Kidney epithelial cell (primary cell): ENCODE measurements at regions not wholly inside any gene's neighbourhood (a gene's known extent, or its start where the extent isn't known, plus 50 kb on each side); places are given as distances from the start of the nearest gene placed in this dataset.

ENCODE experiments used
- DNase-seq: peaks from one replicate; pipeline ENCODE4 v3.0.0-alpha.2; 2010; ENCODE audit warnings: low read depth
- H3K27me3 ChIP-seq: 2 replicates; pipeline ENCODE4 v1.6.0; 2011; ENCODE audit warnings: low read length; ENCODE audit not compliant: control insufficient read depth, insufficient read depth
- H3K36me3 ChIP-seq: 2 replicates; pipeline ENCODE4 v1.5.1; 2011; ENCODE audit warnings: low read length; ENCODE audit not compliant: control insufficient read depth, insufficient read depth
- H3K4me3 ChIP-seq: 2 replicates; pipeline ENCODE4 v1.5.1; 2011; ENCODE audit warnings: low read depth, mild to moderate bottlenecking, control low read depth, low read length
- TF ChIP-seq, protein P1 (sequence below): IDR thresholded peaks from 2 replicates; pipeline ENCODE4 v1.5.1; 2011; ENCODE audit warnings: mild to moderate bottlenecking, moderate library complexity, low read length, control low read depth, inconsistent platforms; ENCODE audit not compliant: insufficient read depth, poor library complexity, severe bottlenecking

DNA sequence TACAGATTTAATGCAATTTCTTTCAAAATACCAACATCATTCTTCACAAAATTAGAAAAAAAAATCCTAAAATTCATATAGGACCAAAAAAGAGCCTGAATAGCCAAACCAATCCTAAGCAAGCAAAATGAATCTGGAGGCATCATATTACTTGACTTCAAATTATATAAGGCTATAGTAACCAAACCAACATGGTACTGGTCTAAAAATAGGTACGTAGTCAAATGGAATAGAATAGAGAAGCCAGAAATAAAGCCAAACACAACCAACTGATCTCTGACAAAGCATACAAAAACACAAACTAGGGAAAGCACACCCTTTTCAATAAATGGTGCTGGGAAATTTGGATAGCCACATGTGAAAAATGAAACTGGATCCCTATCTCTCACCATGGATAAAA lies 112.3 kb upstream of the TSPAN2 start:
- H3K4me3 ChIP-seq: no peak overlapping the region
- no peaks in the 10 kb centered on the region for H3K27me3 ChIP-seq
- DNase-seq: no peak
- H3K36me3 ChIP-seq: no peaks in the 10 kb centered on the region
- TF ChIP-seq, protein P1, sequence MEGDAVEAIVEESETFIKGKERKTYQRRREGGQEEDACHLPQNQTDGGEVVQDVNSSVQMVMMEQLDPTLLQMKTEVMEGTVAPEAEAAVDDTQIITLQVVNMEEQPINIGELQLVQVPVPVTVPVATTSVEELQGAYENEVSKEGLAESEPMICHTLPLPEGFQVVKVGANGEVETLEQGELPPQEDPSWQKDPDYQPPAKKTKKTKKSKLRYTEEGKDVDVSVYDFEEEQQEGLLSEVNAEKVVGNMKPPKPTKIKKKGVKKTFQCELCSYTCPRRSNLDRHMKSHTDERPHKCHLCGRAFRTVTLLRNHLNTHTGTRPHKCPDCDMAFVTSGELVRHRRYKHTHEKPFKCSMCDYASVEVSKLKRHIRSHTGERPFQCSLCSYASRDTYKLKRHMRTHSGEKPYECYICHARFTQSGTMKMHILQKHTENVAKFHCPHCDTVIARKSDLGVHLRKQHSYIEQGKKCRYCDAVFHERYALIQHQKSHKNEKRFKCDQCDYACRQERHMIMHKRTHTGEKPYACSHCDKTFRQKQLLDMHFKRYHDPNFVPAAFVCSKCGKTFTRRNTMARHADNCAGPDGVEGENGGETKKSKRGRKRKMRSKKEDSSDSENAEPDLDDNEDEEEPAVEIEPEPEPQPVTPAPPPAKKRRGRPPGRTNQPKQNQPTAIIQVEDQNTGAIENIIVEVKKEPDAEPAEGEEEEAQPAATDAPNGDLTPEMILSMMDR: no peak

DNA sequence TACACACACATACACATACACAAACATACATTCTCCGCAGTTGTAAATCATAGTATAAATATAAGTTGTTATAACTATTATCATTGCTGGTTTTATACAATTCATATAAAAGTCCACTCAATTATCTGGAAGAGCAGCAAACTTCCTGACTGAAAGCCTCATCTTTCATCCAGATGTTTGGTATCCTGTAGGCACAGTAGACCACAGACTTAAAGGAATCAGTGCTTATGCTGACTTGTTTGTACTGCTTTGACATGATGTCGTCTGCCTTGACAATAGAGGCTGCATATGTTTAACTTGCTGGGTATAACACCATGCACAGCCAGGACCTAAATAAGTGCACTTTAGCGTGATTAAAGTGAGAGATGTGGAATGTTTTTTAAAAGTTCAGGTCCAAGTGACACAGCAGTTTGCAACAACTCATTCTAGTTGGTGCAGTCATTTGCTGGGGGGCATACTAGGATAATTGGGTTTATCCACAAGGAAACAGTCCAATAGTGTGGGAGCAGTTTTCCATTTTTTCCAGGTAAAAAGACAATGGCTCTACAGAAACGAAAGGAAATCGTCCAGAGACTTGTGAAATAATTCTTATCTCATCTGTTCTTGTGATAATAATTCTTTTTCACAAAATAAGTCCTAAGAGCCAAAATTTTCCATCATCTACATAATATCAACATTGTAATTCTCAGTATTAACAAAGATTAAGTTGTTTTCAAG lies 110.3 kb upstream of the TSPAN2 start:
- Histone ChIP-seq H3K27me3 (no peaks in the 10 kb centered on the region), H3K4me3 (no peak overlapping the region), H3K36me3 (no peaks in the 10 kb centered on the region)
- DNase-seq: no peak
- TF ChIP-seq, protein P1: no peak

DNA sequence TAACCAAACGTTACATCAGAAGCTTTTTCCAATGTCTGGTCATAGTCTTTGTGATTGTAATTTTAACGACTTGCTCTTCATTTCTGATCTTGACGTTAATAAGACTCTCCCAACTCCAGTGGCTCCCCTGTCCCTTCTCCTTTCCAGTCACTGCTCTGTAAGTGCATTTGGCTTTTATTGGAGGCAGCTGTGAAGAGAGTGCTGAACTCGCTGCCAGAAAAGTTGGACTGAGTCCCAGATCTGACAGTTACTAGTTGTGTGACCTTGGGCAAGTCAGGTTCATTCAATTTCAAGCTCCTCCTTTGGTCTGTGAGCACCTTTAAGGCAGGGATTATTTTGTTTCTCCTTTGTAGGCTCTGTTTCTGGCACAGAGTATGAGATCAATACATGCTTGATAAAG lies 109.6 kb upstream of the TSPAN2 start:
- no peak for DNase-seq
- TF ChIP-seq, protein P1: no peak
- H3K36me3 ChIP-seq: no peaks in the 10 kb centered on the region
- H3K4me3 ChIP-seq: no peak overlapping the region
- no peaks in the 10 kb centered on the region for H3K27me3 ChIP-seq

DNA sequence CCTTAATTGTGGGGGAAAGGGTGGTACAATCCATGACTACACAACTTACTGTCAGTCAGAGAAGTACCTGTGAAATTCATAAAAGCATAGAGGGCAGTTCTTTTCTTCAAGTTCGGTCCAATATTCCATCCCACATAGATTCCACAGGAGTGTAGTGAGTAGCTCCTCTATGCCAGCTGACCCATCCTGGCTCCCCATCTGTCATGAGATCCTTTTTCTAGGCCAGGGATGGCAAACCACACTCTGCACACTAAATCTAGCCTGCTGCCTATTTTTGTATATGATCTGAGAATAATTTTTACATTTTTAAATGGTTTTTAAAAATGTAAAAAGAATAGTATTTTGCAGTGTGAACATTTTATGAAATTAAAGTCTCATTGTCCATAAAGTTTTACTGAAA lies 107.0 kb upstream of the TSPAN2 start:
- DNase-seq: no peak
- H3K36me3 ChIP-seq: no peaks in the 10 kb centered on the region
- TF ChIP-seq, protein P1: no peak
- H3K4me3 ChIP-seq: no peak overlapping the region
- H3K27me3 ChIP-seq: no peaks in the 10 kb centered on the region

DNA sequence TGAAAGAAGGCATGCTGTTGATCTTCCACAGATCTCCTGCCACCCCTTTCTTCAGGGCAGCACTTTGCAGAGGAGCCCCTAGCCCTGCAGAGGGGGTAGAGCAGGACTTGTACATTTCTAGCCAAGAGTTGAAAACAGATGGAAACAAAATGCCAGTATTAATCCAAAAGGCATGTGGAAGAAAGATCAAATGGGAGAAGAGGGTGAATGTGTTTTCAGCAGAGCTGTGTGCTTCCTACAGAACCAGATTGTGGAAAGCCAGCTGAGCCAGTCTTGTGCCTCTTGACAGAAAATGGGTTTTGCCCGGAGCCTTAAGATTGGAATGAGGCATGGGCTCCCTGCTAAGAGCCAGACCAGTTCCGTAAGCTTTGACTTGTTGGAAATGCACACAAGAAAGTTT lies 105.2 kb upstream of the TSPAN2 start:
- TF ChIP-seq, protein P1: no peak
- no peak overlapping the region for H3K4me3 ChIP-seq
- H3K27me3 ChIP-seq: no peaks in the 10 kb centered on the region
- no peak for DNase-seq
- H3K36me3 ChIP-seq: no peaks in the 10 kb centered on the region
